ENCODE measurements at regions not wholly inside any gene's neighbourhood (a gene's known extent, or its start where the extent isn't known, plus 50 kb on each side); places are given as distances from the start of the nearest gene placed in this dataset.

- TF ChIP-seq ZBTB7A (IDR thresholded peaks at IDR 0.05; ENCODE audit: low read depth) (no peak), YY1 (IDR thresholded peaks at IDR 0.05; ENCODE audit: low read depth) (no peak), RAD21 (IDR thresholded peaks at IDR 0.05; ENCODE audit: low read depth) (no peak), NFIC (IDR thresholded peaks at IDR 0.05) (no peak), TCF12 (IDR thresholded peaks at IDR 0.05; ENCODE audit: low read depth) (no peak), REST (IDR thresholded peaks at IDR 0.05; ENCODE audit: low read depth) (no peak), TEAD4 (IDR thresholded peaks at IDR 0.05) (no peak), FOXM1 (IDR thresholded peaks at IDR 0.05; ENCODE audit: borderline replicate concordance, low read depth) (no peak)
- TF ChIP-seq, protein P1, sequence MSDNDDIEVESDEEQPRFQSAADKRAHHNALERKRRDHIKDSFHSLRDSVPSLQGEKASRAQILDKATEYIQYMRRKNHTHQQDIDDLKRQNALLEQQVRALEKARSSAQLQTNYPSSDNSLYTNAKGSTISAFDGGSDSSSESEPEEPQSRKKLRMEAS (IDR thresholded peaks at IDR 0.05) = no peak
Measured at GRCh38 chr7:153838591-153838990, 213.6 kb upstream of the DPP6 start.

- TF ChIP-seq CREB1 (IDR thresholded peaks at IDR 0.05; ENCODE audit: low read depth) (no peak), YY1 (IDR thresholded peaks at IDR 0.05; ENCODE audit: low read depth) (no peak), TCF12 (IDR thresholded peaks at IDR 0.05; ENCODE audit: low read depth) (no peak), REST (IDR thresholded peaks at IDR 0.05; ENCODE audit: low read depth) (no peak)
Measured at GRCh38 chr7:153840861-153841260, 211.3 kb upstream of the DPP6 start.

DNA sequence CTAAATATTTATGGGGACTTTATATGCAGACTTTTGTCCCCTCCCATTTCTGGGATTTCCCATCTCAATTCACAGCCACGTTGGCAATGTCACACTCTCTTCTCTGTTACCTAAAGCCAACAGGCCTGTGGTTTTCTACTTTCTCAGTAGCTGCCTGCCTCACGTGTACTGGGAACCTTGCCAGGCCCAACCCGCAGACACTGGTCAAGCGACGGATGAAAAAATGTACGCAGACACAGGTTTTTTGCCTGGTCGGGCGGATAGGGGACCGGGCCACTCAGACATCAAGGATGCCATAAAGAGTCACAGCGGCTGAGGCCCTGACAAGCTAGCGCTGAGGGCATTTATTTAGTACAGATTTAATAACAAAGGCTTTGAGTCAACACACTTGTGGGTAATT is 204.4 kb upstream of the DPP6 start:
- TF ChIP-seq RAD21 (IDR thresholded peaks at IDR 0.05; ENCODE audit: low read depth) = no peak
- no peak for TF ChIP-seq TEAD4 (IDR thresholded peaks at IDR 0.05)
- no peak for TF ChIP-seq FOXM1 (IDR thresholded peaks at IDR 0.05; ENCODE audit: borderline replicate concordance, low read depth)
- TF ChIP-seq CREB1 (IDR thresholded peaks at IDR 0.05; ENCODE audit: low read depth) = no peak
- TF ChIP-seq TAF1 (IDR thresholded peaks at IDR 0.05; ENCODE audit: low read depth) = no peak
- no peak for TF ChIP-seq REST (IDR thresholded peaks at IDR 0.05; ENCODE audit: low read depth)
- no peak for TF ChIP-seq CEBPB (IDR thresholded peaks at IDR 0.05)
- no peak for TF ChIP-seq NFIC (IDR thresholded peaks at IDR 0.05)
- TF ChIP-seq USF1 (IDR thresholded peaks at IDR 0.05) = no peak
- no peak for TF ChIP-seq EGR1 (IDR thresholded peaks at IDR 0.05)
- TF ChIP-seq TCF12 (IDR thresholded peaks at IDR 0.05; ENCODE audit: low read depth) = no peak
- no peak for TF ChIP-seq YY1 (IDR thresholded peaks at IDR 0.05; ENCODE audit: low read depth)
- TF ChIP-seq EP300 (IDR thresholded peaks at IDR 0.05; ENCODE audit: borderline replicate concordance) = no peak
- TF ChIP-seq, protein P1 (IDR thresholded peaks at IDR 0.05) = no peak
- no peak for TF ChIP-seq ZBTB7A (IDR thresholded peaks at IDR 0.05; ENCODE audit: low read depth)

- no peak for TF ChIP-seq TEAD4 (IDR thresholded peaks at IDR 0.05)
- no peak for TF ChIP-seq TCF12 (IDR thresholded peaks at IDR 0.05; ENCODE audit: low read depth)
Measured at GRCh38 chr7:153852261-153852660, 199.9 kb upstream of the DPP6 start.

DNA sequence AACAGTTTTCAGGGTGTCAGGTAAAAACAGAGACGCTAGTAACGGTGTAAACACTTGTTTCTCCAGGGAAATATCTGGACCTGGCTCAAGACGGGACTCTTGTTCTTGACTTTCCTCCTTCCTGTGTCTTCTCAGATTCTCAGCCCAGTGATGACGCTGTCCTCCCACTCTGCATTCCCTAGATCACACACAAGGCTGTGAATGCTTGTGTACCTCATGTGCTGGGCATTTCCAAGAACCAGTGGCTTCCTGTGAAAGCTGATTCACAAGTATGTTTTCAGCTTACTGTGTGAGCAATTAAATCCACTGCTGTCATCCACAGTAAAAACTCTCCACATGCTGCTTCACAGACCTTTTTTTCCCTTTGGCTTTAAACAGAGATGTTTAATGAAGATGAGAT is 193.8 kb upstream of the DPP6 start:
- TF ChIP-seq EP300 (IDR thresholded peaks at IDR 0.05; ENCODE audit: borderline replicate concordance) (no peak), YY1 (IDR thresholded peaks at IDR 0.05; ENCODE audit: low read depth) (no peak), RAD21 (IDR thresholded peaks at IDR 0.05; ENCODE audit: low read depth) (no peak), FOXM1 (IDR thresholded peaks at IDR 0.05; ENCODE audit: borderline replicate concordance, low read depth) (no peak), REST (IDR thresholded peaks at IDR 0.05; ENCODE audit: low read depth) (no peak), TCF12 (IDR thresholded peaks at IDR 0.05; ENCODE audit: low read depth) (no peak), TEAD4 (IDR thresholded peaks at IDR 0.05) (no peak)
